GM18868 (cell line): ENCODE measurements at regions not wholly inside any gene's neighbourhood (a gene's known extent, or its start where the extent isn't known, plus 50 kb on each side); places are given as distances from the start of the nearest gene placed in this dataset.
"Not testable (repeated sequence)": the region's sequence is repeated elsewhere in the genome, so short reads cannot be mapped to it uniquely, and the experiment has no call there.

Experiments used
- ATAC-seq: cut with Tn5 transposase; IDR thresholded peaks from one replicate; pipeline ENCODE4 v1.9.1; 2021; ENCODE audit warnings: mild to moderate bottlenecking, moderate library complexity; ENCODE audit not compliant: unreplicated experiment

- not testable (repeated sequence) for ATAC-seq
These were observed 53.4 kb upstream of the MED14 start for GRCh38 chrX:40788698-40789097.

- ATAC-seq: no peak
These were observed 57.1 kb upstream of the MED14 start for GRCh38 chrX:40792433-40792832.

- ATAC-seq: not testable (repeated sequence)
These were observed 59.4 kb upstream of the MED14 start for GRCh38 chrX:40794829-40795130.

- ATAC-seq: not testable (repeated sequence)
These were observed 64.4 kb upstream of the MED14 start for GRCh38 chrX:40799745-40800144.

GRCh38 chrX:40805404-40805803 lies 70.1 kb upstream of the MED14 start:
- no peak for ATAC-seq

GRCh38 chrX:40806513-40807220 lies 71.3 kb upstream of the MED14 start:
- no peak for ATAC-seq

- no peak for ATAC-seq
These were observed 72.0 kb upstream of the MED14 start for GRCh38 chrX:40807384-40807783.

- ATAC-seq: no peak
These were observed 72.9 kb upstream of the MED14 start for GRCh38 chrX:40808203-40808602.

GRCh38 chrX:40809210-40809609 lies 73.9 kb upstream of the MED14 start:
- no peak for ATAC-seq

GRCh38 chrX:40815045-40815444 lies 79.7 kb upstream of the MED14 start:
- not testable (repeated sequence) for ATAC-seq

GRCh38 chrX:40816906-40817305 lies 81.6 kb upstream of the MED14 start:
- no peak for ATAC-seq

- ATAC-seq: no peak
These were observed 82.9 kb upstream of the MED14 start for GRCh38 chrX:40818236-40818635.

- no peak for ATAC-seq
These were observed 86.4 kb upstream of the MED14 start for GRCh38 chrX:40821780-40822179.

- ATAC-seq: no peak
These were observed 92.0 kb upstream of the MED14 start for GRCh38 chrX:40827331-40827730.

GRCh38 chrX:40831750-40832149 lies 96.4 kb upstream of the MED14 start:
- no peak for ATAC-seq

GRCh38 chrX:40832723-40833122 lies 97.4 kb upstream of the MED14 start:
- ATAC-seq: no peak

GRCh38 chrX:40834225-40834624 lies 98.9 kb upstream of the MED14 start:
- no peak for ATAC-seq

GRCh38 chrX:40835526-40835925 lies 100.2 kb upstream of the MED14 start:
- no peak for ATAC-seq

GRCh38 chrX:40843643-40844042 lies 108.3 kb upstream of the MED14 start:
- ATAC-seq: no peak

- ATAC-seq: no peak
These were observed 109.1 kb upstream of the MED14 start for GRCh38 chrX:40844471-40844870.

GRCh38 chrX:40845331-40845911 lies 110.1 kb upstream of the MED14 start:
- ATAC-seq: no peak

GRCh38 chrX:40849906-40850823 lies 114.8 kb upstream of the MED14 start:
- ATAC-seq: no peak
